ENCODE measurements at regions not wholly inside any gene's neighbourhood (a gene's known extent, or its start where the extent isn't known, plus 50 kb on each side); places are given as distances from the start of the nearest gene placed in this dataset.
A peak's percentile ranks its signal among the peaks of the same experiment; 100 is the strongest.

DNA sequence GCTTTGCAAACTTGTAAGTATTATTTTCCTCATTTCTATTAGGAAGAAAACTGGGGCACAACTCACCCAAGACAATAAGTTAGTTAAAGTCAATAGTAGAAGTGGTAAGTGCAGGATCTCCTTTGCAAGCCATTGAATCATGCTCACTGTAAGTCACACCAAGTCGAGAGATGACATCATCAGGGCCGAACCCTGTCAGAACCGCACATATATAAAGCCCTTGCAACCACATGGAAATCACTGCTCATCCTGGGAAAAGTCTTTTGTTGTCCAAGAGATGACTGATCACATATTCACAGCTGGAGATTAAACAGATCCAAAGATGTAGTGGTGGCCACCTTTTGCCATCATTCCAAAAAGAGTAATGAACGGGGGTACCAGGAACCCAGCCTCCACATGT lies 484.8 kb upstream of the ID2 start:
- Histone ChIP-seq H3K4me3 (ENCODE audit: low read depth, low read length) (no peak overlapping the region), H2AFZ (no peak overlapping the region), H3K9me3 (ENCODE audit: control insufficient read depth, low read length) (no peaks in the 10 kb centered on the region), H3K27ac (no peak overlapping the region), H3K27me3 (ENCODE audit: control insufficient read depth, insufficient read depth, low read length) (no peaks in the 10 kb centered on the region), H3K4me1 (peaks cover 23% of the 10 kb centered on the region), H3K4me2 (ENCODE audit: low read length) (no peak overlapping the region), H3K79me2 (no peaks in the 10 kb centered on the region), H3K36me3 (ENCODE audit: control insufficient read depth, insufficient read depth, low read length) (no peaks in the 10 kb centered on the region), H3K9ac (no peak overlapping the region)
- TF ChIP-seq, protein P1, sequence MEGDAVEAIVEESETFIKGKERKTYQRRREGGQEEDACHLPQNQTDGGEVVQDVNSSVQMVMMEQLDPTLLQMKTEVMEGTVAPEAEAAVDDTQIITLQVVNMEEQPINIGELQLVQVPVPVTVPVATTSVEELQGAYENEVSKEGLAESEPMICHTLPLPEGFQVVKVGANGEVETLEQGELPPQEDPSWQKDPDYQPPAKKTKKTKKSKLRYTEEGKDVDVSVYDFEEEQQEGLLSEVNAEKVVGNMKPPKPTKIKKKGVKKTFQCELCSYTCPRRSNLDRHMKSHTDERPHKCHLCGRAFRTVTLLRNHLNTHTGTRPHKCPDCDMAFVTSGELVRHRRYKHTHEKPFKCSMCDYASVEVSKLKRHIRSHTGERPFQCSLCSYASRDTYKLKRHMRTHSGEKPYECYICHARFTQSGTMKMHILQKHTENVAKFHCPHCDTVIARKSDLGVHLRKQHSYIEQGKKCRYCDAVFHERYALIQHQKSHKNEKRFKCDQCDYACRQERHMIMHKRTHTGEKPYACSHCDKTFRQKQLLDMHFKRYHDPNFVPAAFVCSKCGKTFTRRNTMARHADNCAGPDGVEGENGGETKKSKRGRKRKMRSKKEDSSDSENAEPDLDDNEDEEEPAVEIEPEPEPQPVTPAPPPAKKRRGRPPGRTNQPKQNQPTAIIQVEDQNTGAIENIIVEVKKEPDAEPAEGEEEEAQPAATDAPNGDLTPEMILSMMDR (IDR thresholded peaks at IDR 0.05), result no peak

DNA sequence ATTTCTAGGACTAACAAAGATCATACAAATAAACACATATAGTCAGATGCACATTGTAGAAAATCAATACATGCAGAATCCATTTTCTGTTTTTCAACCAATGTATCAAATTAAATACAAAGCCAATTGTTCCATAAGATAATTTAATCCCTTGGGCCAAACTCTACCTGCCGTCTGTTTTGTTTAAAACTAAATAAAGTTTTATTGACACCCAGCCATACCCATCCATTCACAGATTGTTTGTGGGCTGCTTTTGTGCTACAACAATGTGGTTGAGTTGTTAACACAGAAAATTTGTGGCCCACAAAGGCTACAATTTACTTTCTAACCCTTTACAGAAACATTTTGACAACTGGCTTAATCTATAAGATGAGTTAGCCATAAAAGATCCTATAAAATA lies 484.0 kb upstream of the ID2 start:
- no peak overlapping the region for H3K9ac ChIP-seq
- peaks cover 23% of the 10 kb centered on the region for H3K4me1 ChIP-seq
- no peak overlapping the region for H2AFZ ChIP-seq
- no peak overlapping the region for H3K4me2 ChIP-seq (ENCODE audit: low read length)
- no peaks in the 10 kb centered on the region for H3K36me3 ChIP-seq (ENCODE audit: control insufficient read depth, insufficient read depth, low read length)
- no peak overlapping the region for H3K4me3 ChIP-seq (ENCODE audit: low read depth, low read length)
- H3K27ac ChIP-seq, result no peak overlapping the region
- no peaks in the 10 kb centered on the region for H3K27me3 ChIP-seq (ENCODE audit: control insufficient read depth, insufficient read depth, low read length)
- H3K79me2 ChIP-seq, result no peaks in the 10 kb centered on the region
- no peaks in the 10 kb centered on the region for H3K9me3 ChIP-seq (ENCODE audit: control insufficient read depth, low read length)
- TF ChIP-seq, protein P1 (IDR thresholded peaks at IDR 0.05), result no peak

DNA sequence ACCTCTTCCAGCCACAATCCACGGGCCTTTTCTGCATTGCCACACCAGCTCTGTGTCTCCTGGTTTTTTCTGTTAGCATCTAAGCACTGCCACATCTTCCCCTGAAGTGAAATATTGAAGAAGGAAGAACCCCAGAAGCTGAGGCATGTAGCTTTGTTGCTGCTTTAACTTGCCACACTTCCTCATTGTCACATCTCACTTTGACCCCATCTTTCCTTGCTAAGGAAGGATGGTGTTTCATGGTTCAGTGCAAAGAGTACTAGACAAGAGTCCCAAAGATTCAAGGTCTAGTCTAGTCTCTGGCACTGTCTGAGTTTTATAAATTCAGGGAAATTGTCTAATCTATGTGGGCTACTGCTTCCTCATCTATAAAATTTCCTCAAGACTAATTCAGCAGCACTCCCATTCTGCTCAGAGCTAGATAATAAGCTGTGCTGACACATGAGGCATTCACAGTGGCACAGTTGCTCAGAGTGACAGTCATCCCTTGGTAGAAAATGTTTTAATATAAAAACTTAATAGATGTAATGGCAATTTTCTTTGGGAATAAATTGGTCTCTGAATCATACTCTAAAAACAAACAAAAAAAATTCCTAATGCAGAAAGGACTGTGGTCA lies 483.0 kb upstream of the ID2 start:
- no peak overlapping the region for H3K4me2 ChIP-seq (ENCODE audit: low read length)
- peaks cover 26% of the 10 kb centered on the region for H3K4me1 ChIP-seq
- no peak overlapping the region for H3K27ac ChIP-seq
- H3K79me2 ChIP-seq, result no peaks in the 10 kb centered on the region
- no peak overlapping the region for H3K4me3 ChIP-seq (ENCODE audit: low read depth, low read length)
- H3K9ac ChIP-seq, result no peak overlapping the region
- no peaks in the 10 kb centered on the region for H3K9me3 ChIP-seq (ENCODE audit: control insufficient read depth, low read length)
- no peak overlapping the region for H2AFZ ChIP-seq
- no peaks in the 10 kb centered on the region for H3K27me3 ChIP-seq (ENCODE audit: control insufficient read depth, insufficient read depth, low read length)
- H3K36me3 ChIP-seq (ENCODE audit: control insufficient read depth, insufficient read depth, low read length), result no peaks in the 10 kb centered on the region
- TF ChIP-seq, protein P1 (IDR thresholded peaks at IDR 0.05), result no peak

DNA sequence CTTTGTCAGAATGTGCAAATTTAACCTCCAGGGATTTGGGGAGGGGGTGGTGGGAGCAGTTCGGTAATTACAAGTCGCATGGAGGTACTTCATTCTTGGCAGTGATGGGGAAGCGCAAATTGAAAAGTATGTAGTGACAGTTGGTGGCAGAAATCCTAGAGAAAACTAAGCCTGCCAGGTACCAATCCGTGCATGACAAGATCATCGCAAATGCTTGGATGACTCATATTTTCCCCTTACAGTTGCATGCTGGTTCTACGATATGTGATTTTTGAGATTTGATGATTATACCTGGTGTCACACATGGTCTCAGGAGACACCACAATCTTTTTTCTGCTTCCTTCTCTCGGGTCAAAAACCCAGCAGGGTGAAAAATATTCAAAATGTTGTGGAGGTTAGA lies 479.7 kb upstream of the ID2 start:
- H3K36me3 ChIP-seq (ENCODE audit: control insufficient read depth, insufficient read depth, low read length), result no peaks in the 10 kb centered on the region
- TF ChIP-seq, protein P1 (IDR thresholded peaks at IDR 0.05), result no peak
- no peaks in the 10 kb centered on the region for H3K27me3 ChIP-seq (ENCODE audit: control insufficient read depth, insufficient read depth, low read length)
- no peak overlapping the region for H3K9ac ChIP-seq
- H3K9me3 ChIP-seq (ENCODE audit: control insufficient read depth, low read length), result no peaks in the 10 kb centered on the region
- no peaks in the 10 kb centered on the region for H3K79me2 ChIP-seq
- H3K4me1 ChIP-seq, result peaks cover 26% of the 10 kb centered on the region
- H3K4me2 ChIP-seq (ENCODE audit: low read length), result peak overlapping the region; percentile 48
- H2AFZ ChIP-seq, result peak overlapping the region; percentile 58
- H3K27ac ChIP-seq, result peak overlapping the region; percentile 91
- peak overlapping the region; percentile 26 for H3K4me3 ChIP-seq (ENCODE audit: low read depth, low read length)

DNA sequence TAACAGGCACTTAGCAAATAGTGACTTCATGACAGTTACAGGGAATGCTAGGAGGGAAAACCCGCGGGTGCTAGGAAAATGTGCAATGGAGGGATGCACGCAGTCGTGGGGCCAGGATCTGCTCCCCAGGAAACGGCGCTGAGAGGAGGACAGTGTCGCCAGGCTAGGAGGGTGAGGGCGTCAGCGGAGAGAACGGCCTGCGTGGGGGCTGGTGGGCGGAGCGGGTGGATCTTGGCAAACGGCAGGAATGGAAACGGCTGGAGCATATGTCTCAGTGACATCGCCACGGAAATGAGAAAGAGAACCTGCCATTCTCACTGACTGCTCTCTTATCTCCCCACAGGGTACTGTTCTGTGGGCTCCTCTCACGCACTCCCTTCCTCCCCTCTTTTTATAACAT lies 478.5 kb upstream of the ID2 start:
- TF ChIP-seq, protein P1 (IDR thresholded peaks at IDR 0.05), result no peak
- Histone ChIP-seq H3K4me2 (ENCODE audit: low read length) (no peak overlapping the region), H3K9me3 (ENCODE audit: control insufficient read depth, low read length) (no peaks in the 10 kb centered on the region), H3K36me3 (ENCODE audit: control insufficient read depth, insufficient read depth, low read length) (no peaks in the 10 kb centered on the region), H3K79me2 (no peaks in the 10 kb centered on the region), H3K27me3 (ENCODE audit: control insufficient read depth, insufficient read depth, low read length) (no peaks in the 10 kb centered on the region), H3K4me1 (peaks cover 26% of the 10 kb centered on the region), H3K27ac (no peak overlapping the region), H3K9ac (no peak overlapping the region), H2AFZ (no peak overlapping the region), H3K4me3 (ENCODE audit: low read depth, low read length) (no peak overlapping the region)

Measured in parathyroid adenoma (tissue), 2 donors.